HG03108 (cell line): ENCODE measurements at regions not wholly inside any gene's neighbourhood (a gene's known extent, or its start where the extent isn't known, plus 50 kb on each side); places are given as distances from the start of the nearest gene placed in this dataset.

Experiments
- ATAC-seq: cut with Tn5 transposase; IDR thresholded peaks from one replicate; pipeline ENCODE4 v1.9.1; 2021; ENCODE audit warnings: moderate library complexity; ENCODE audit not compliant: unreplicated experiment

- ATAC-seq = no peak
These were observed 141.2 kb upstream of the HDAC9 start for GRCh38 chr7:18354108-18355085.

- ATAC-seq = no peak
These were observed 139.3 kb upstream of the HDAC9 start for GRCh38 chr7:18356191-18356645.

GRCh38 chr7:18357691-18358090, 137.9 kb upstream of the HDAC9 start:
- ATAC-seq = no peak

GRCh38 chr7:18361756-18362155, 133.8 kb upstream of the HDAC9 start:
- no peak for ATAC-seq

GRCh38 chr7:18363751-18364380, 131.7 kb upstream of the HDAC9 start:
- no peak for ATAC-seq

GRCh38 chr7:18364396-18364795, 131.2 kb upstream of the HDAC9 start:
- ATAC-seq = no peak

GRCh38 chr7:18366394-18366793, 129.2 kb upstream of the HDAC9 start:
- ATAC-seq = no peak

- no peak for ATAC-seq
These were observed 126.5 kb upstream of the HDAC9 start for GRCh38 chr7:18369011-18369410.

GRCh38 chr7:18370633-18371032, 124.9 kb upstream of the HDAC9 start:
- ATAC-seq = no peak

GRCh38 chr7:18378989-18379605, 116.5 kb upstream of the HDAC9 start:
- no peak for ATAC-seq

- no peak for ATAC-seq
These were observed 110.9 kb upstream of the HDAC9 start for GRCh38 chr7:18384491-18385143.

- no peak for ATAC-seq
These were observed 108.9 kb upstream of the HDAC9 start for GRCh38 chr7:18386607-18387006.

GRCh38 chr7:18387191-18387735, 108.3 kb upstream of the HDAC9 start:
- ATAC-seq = no peak

- ATAC-seq = no peak
These were observed 105.0 kb upstream of the HDAC9 start for GRCh38 chr7:18390535-18390907.

- ATAC-seq = no peak
These were observed 102.0 kb upstream of the HDAC9 start for GRCh38 chr7:18393465-18394118.

GRCh38 chr7:18395868-18396267, 99.7 kb upstream of the HDAC9 start:
- ATAC-seq = no peak

- ATAC-seq = no peak
These were observed 98.6 kb upstream of the HDAC9 start for GRCh38 chr7:18396953-18397352.

- ATAC-seq = no peak
These were observed 95.9 kb upstream of the HDAC9 start for GRCh38 chr7:18399436-18400235.

GRCh38 chr7:18400275-18400674, 95.3 kb upstream of the HDAC9 start:
- ATAC-seq = no peak

- ATAC-seq = no peak
These were observed 94.8 kb upstream of the HDAC9 start for GRCh38 chr7:18400726-18401125.
